ENCODE measurements at regions not wholly inside any gene's neighbourhood (a gene's known extent, or its start where the extent isn't known, plus 50 kb on each side); places are given as distances from the start of the nearest gene placed in this dataset.

DNA sequence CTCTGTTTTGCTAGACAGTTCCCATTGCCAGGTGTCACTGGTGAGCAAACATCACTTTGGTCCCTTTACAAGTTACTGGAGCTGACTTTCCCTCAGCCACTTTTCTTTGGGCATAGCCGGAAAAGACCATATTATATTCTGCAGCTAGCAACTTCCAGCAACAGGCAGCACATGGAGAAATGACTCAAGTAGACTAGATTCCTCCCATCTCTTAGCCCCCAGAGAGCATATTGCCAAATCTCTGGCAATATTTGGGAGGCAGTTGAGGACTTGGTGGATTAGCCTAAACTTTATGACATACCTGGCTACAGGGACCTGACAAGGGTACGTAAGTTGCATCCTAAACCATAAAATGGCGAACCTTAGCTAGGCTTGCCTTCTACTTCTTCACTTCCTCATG, 204.7 kb upstream of the MPDZ start:
- TF ChIP-seq EP300 (IDR thresholded peaks at IDR 0.05) (no peak), CTCF (IDR thresholded peaks at IDR 0.05) (no peak), POLR2A (IDR thresholded peaks at IDR 0.05) (no peak)
